GM18505 (cell line): ENCODE measurements at regions not wholly inside any gene's neighbourhood (a gene's known extent, or its start where the extent isn't known, plus 50 kb on each side); places are given as distances from the start of the nearest gene placed in this dataset.

Experiments
- ATAC-seq: cut with Tn5 transposase; IDR thresholded peaks from one replicate; pipeline ENCODE4 v1.9.1; 2021; ENCODE audit not compliant: unreplicated experiment
- POLR2A ChIP-seq: IDR thresholded peaks from 4 replicates; pipeline ENCODE4 v1.6.1; 2011; ENCODE audit warnings: borderline replicate concordance; ENCODE audit not compliant: insufficient read depth, insufficient read length; ENCODE audit errors: extremely low read depth

DNA sequence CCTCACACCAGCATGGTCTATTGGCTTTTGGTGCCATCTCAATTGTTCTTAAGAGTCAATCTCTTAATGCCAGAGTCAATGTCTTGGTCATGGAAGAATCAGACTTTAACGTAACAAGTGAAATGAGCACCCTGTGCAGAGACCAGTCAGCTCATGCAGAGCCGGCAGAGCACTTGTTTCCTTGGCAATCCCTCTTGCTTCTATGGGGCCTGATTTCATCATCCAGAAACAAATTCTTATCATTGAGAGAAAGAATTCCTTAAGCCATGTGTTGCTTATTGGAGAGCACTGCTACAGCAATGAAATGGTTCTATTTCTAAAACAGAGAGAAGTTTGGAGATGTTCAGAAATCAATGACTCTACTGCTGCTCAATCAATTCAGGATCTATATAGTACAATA is 212.8 kb downstream of the IPMK start:
- no peak for TF ChIP-seq POLR2A
- no peak for ATAC-seq

GRCh38 chr10:58052772-58053171 is 214.9 kb downstream of the IPMK start:
- no peak for TF ChIP-seq POLR2A
- ATAC-seq: no peak

DNA sequence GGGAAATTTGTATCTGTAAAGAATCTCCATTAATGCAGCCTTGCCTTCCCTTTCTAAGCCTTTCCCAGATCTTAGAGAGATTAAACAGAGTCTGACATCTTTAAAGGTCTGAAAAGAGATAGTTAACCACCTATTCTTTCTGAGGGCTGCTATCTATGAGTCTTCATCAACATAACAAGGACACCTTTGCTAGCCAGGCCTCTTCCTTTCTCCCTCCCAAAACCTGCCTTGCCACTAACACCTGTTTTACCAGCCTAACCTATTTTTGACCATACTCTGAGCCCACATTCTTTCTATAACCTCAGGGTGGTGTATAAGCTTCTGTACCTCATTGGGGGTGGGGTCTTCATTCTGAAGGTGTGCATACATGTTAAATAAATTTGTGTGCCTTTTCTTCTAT is 217.1 kb downstream of the IPMK start:
- ATAC-seq: no peak

DNA sequence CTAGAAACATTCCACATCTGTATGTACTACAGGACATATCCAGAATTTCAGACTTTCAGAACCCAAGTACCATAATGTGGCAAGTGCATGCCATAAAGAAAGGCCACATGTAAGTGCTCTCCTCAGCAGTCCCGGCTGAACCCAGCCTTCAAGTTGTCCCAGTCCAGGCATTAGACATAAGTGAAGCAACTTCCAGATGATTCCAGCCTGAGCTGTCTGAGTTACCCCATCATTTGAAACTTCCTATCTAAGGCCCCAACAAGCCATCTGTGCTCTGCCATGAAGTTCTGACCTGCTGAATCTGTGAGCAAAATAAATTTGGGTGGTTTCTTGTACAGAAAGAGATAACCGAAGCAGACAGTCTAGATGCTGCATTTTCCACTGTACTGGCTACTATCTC is 218.8 kb downstream of the IPMK start:
- TF ChIP-seq POLR2A: no peak
- no peak for ATAC-seq

More for the DNA sequence above, 217.1 kb downstream of the IPMK start:
- TF ChIP-seq POLR2A: no peak

- ATAC-seq: no peak
- TF ChIP-seq POLR2A: no peak
Measured at GRCh38 chr10:58044072-58044471, 223.6 kb downstream of the IPMK start.

- TF ChIP-seq POLR2A: no peak
- no peak for ATAC-seq
Measured at GRCh38 chr10:58041901-58042300, 225.8 kb downstream of the IPMK start.

DNA sequence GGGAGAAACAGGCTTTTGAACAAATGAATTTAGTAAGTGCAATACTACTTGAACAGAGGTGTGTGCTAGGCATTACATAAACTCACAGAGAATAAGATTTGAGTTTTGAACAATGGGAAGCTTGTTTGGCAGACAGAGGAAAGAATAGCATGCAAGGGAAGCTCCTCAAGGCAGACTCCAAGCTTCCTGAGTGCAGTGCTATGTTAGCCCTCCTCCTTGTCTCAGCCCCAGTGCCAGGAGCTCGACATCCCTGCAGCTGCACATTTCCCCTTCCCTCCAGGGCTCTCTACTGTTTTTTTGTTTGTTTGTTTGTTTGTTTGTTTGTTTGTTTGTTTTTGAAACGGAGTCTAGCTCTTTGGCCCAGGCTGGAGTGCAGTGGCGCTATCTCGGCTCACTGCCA is 237.5 kb downstream of the IPMK start:
- TF ChIP-seq POLR2A: no peak
- ATAC-seq: no peak

DNA sequence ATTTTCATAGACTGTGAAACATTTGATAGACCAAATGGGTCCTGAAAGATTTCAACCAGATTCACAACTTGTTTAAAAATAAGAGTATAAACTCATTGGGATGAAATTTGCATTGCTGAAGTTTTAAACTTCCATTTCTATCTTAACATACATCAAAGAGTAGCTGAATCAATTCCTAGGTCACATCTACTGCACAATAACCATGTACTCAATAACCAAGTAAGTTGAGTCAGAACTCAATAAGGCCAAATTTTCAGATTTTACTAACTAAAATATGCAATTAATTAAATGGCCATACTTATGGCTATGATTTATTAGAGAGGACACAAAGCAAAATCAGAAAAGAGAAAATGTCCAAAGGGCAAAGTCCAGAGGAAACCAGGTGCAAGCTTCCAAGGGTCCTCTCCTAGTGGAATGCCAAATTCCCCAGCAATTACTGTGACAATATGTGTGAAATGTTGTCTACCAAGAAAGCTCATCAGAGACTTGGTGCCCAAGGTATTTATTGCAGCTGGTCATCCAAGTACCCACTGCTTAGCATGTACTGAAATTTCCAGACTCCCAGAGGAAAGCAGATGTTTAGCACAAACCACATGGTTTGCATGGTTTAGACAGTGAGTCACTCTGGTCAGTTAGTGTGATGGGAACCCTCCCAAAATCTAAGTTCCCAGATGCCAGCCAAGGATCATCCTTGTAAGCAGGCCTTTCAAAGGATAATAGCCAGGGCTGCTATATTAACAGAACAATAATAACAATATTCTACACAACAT is 238.9 kb downstream of the IPMK start:
- TF ChIP-seq POLR2A: no peak
- no peak for ATAC-seq

- TF ChIP-seq POLR2A: no peak
- ATAC-seq: no peak
Measured at GRCh38 chr10:58027426-58027825, 240.3 kb downstream of the IPMK start.

DNA sequence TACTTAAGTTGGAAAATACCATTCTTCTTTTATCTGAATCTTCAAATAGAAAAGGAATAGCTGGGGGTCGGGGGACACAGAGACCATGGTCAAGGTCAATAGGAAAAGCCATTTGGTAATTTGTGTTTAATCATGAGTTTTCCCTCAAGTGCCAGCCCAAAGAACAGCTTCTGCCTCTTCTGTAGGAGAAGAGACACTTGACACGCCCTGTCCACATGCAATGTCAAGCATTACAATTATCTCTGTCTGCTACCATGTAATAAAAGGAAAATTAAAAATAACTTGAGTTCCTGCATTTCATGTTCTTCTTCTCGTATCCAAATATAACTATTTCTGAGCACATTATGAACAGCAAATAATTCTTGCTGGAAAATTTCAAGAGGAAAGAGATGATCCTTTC is 241.7 kb downstream of the IPMK start:
- no peak for ATAC-seq

GRCh38 chr10:58023341-58024073 is 244.2 kb downstream of the IPMK start:
- TF ChIP-seq POLR2A: no peak
- ATAC-seq: no peak

More for the DNA sequence above, 241.7 kb downstream of the IPMK start:
- no peak for TF ChIP-seq POLR2A

DNA sequence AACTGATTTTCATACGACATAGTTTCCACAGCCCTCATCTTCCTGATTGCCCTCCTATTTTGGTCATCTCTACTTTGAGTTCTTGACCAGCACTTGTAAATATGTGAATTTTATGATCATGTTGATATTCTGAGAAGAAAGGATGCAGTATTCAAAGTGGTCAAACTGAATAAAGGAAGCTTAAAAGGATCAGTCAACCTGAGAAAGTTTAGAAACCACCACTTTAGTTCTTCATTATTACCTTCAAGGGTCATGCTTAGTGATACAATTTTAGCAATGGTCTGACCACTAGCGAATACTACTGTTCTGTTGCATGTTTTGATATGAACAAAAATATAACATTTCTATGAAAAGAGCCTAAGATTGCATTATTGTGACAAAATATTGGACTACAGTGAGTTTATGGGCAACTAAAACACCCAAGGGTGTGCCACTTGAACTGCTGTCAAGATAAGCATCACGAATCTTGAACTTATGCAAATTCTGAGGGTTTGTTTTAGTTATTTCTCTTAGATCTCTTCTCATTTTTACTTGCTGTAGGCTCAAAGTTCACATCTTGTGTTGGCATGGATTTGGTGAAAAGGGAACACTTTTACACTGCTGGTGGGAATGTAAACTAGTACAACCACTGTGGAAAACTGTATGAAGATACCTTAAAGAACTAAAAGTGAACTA is 247.7 kb downstream of the IPMK start:
- TF ChIP-seq POLR2A: no peak
- ATAC-seq: no peak

- TF ChIP-seq POLR2A: no peak
- ATAC-seq: no peak
Measured at GRCh38 chr10:58017719-58018367, 249.9 kb downstream of the IPMK start.
